ENCODE measurements at regions not wholly inside any gene's neighbourhood (a gene's known extent, or its start where the extent isn't known, plus 50 kb on each side); places are given as distances from the start of the nearest gene placed in this dataset.
"Not testable (repeated sequence)": the region's sequence is repeated elsewhere in the genome, so short reads cannot be mapped to it uniquely, and the experiment has no call there.

DNA sequence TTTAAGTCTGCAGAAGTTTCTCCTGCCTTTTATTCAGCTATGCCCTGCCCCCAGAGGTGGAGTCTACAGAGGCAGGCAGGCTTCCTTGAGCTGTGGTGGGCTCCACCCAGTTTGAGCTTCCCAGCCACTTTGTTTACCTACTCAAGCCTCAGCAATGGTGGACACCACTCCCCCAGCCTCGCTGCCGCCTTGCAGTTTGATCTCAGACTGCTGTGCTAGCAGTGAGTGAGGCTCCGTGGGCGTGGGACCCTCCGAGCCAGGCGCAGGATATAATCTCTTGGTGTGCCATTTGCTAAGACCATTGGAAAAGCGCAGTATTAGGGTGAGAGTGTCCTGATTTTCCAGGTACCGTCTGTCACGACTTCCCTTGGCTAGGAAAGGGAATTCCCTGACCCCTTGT lies 171.0 kb upstream of the DCAF8L1 start:
- TF ChIP-seq, protein P1, sequence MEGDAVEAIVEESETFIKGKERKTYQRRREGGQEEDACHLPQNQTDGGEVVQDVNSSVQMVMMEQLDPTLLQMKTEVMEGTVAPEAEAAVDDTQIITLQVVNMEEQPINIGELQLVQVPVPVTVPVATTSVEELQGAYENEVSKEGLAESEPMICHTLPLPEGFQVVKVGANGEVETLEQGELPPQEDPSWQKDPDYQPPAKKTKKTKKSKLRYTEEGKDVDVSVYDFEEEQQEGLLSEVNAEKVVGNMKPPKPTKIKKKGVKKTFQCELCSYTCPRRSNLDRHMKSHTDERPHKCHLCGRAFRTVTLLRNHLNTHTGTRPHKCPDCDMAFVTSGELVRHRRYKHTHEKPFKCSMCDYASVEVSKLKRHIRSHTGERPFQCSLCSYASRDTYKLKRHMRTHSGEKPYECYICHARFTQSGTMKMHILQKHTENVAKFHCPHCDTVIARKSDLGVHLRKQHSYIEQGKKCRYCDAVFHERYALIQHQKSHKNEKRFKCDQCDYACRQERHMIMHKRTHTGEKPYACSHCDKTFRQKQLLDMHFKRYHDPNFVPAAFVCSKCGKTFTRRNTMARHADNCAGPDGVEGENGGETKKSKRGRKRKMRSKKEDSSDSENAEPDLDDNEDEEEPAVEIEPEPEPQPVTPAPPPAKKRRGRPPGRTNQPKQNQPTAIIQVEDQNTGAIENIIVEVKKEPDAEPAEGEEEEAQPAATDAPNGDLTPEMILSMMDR (conservative IDR thresholded peaks at IDR 0.05; ENCODE audit: low read length) = not testable (repeated sequence)
- not testable (repeated sequence) for TF ChIP-seq EZH2phosphoT487 (IDR thresholded peaks at IDR 0.05; ENCODE audit: borderline replicate concordance)
